Spleen (tissue), 7 donors: ENCODE measurements at regions not wholly inside any gene's neighbourhood (a gene's known extent, or its start where the extent isn't known, plus 50 kb on each side); places are given as distances from the start of the nearest gene placed in this dataset.

Experiments used
- CTCF ChIP-seq, 11 experiments: fragments of 200-600 bp in 7 of 11; fragments of 450-650 bp in 4 of 11; sonication (generic) in 4 of 11; IDR thresholded peaks in 8 of 11; conservative IDR thresholded peaks in 3 of 11; 1 replicate in 7 of 11; 2 replicates in 4 of 11; pipeline versions ENCODE4 v1.4.0 to v1.8.0; 2016 to 2021; ENCODE audit warnings: antibody characterized with exemption in 11 of 11, inconsistent platforms in 4 of 11, mild to moderate bottlenecking in 1 of 11
- POLR2A ChIP-seq, 3 donors: fragments of 450-650 bp; IDR thresholded peaks; one replicate each; pipeline ENCODE4 v1.5.1; 2017; ENCODE audit warnings: antibody characterized with exemption in 3 of 3, mild to moderate bottlenecking in 1 of 3
- POLR2AphosphoS5 ChIP-seq, 3 donors: sonication (generic); formaldehyde crosslinking; IDR thresholded peaks; one replicate each; pipeline ENCODE4 v1.5.1; 2017; ENCODE audit warnings: antibody characterized with exemption in 3 of 3
- donor health status: DM: no; HTN: no; CAD: no; lungs with moderate emphysema.
- donor health status: DM: no; HTN: no; CAD: no.
- donor health status: DM: no; HTN: no; CAD: no.

- TF ChIP-seq CTCF (IDR thresholded peaks at IDR 0.05 in 8 of 11, conservative IDR thresholded peaks at IDR 0.05 in 3 of 11) (no peak), POLR2A (IDR thresholded peaks at IDR 0.05) (no peak), POLR2AphosphoS5 (IDR thresholded peaks at IDR 0.05) (no peak)
Observed at GRCh38 chr9:26373616-26374015, 519.0 kb downstream of the CAAP1 start.
